SK-N-SH treated with all-trans-retinoic acid at 6 μM for 48 hours (cell line): ENCODE measurements at regions not wholly inside any gene's neighbourhood (a gene's known extent, or its start where the extent isn't known, plus 50 kb on each side); places are given as distances from the start of the nearest gene placed in this dataset.

Source experiments
- ATAC-seq: fragments of 200-7000 bp; cut with Tn5 transposase; 3 replicates; pipeline ENCODE4 v1.9.1; 2020; ENCODE audit warnings: mild to moderate bottlenecking, moderate library complexity
- BACH2 ChIP-seq: fragments of 250-450 bp; sonication (Bioruptor Pico); IDR thresholded peaks from 2 replicates; pipeline ENCODE4 v1.9.0; 2021; ENCODE audit warnings: mild to moderate bottlenecking, borderline replicate concordance
- CSDC2 ChIP-seq: fragments of 250-450 bp; sonication (Bioruptor Pico); IDR thresholded peaks from 2 replicates; pipeline ENCODE4 v1.5.0; 2020; ENCODE audit warnings: mild to moderate bottlenecking, moderate library complexity
- ESRRG ChIP-seq: fragments of 250-450 bp; sonication (Bioruptor Pico); IDR thresholded peaks from 2 replicates; pipeline ENCODE4 v1.6.1; 2021; ENCODE audit warnings: mild to moderate bottlenecking
- ISL1 ChIP-seq: fragments of 250-450 bp; sonication (Bioruptor Pico); IDR thresholded peaks from 2 replicates; pipeline ENCODE4 v2.1.2; 2022; ENCODE audit warnings: mild to moderate bottlenecking, moderate library complexity
- PPARA ChIP-seq: fragments of 250-450 bp; sonication (Bioruptor Pico); IDR thresholded peaks from 2 replicates; pipeline ENCODE4 v1.5.0; 2020; ENCODE audit warnings: mild to moderate bottlenecking, borderline replicate concordance
- RARB ChIP-seq: fragments of 250-450 bp; sonication (Bioruptor Pico); IDR thresholded peaks from 2 replicates; pipeline ENCODE4 v1.8.0; 2021; ENCODE audit warnings: mild to moderate bottlenecking, moderate library complexity
- TCF4 ChIP-seq: fragments of 250-450 bp; sonication (Bioruptor Pico); IDR thresholded peaks from 2 replicates; pipeline ENCODE4 v1.8.0; 2021; ENCODE audit warnings: mild to moderate bottlenecking, moderate library complexity, borderline replicate concordance
- TOX ChIP-seq: fragments of 250-450 bp; sonication (Bioruptor Pico); IDR thresholded peaks from 2 replicates; pipeline ENCODE4 v1.8.0; 2021; ENCODE audit warnings: mild to moderate bottlenecking, moderate library complexity, borderline replicate concordance
- ZC3H10 ChIP-seq: fragments of 250-450 bp; sonication (Bioruptor Pico); IDR thresholded peaks from 2 replicates; pipeline ENCODE4 v1.5.1; 2021; ENCODE audit warnings: mild to moderate bottlenecking, moderate library complexity
- ZFP3 ChIP-seq: fragments of 250-450 bp; sonication (Bioruptor Pico); IDR thresholded peaks from 2 replicates; pipeline ENCODE4 v1.5.0; 2020; ENCODE audit warnings: mild to moderate bottlenecking, moderate library complexity
- ZFP30 ChIP-seq: fragments of 450-650 bp; formaldehyde crosslinking; IDR thresholded peaks from 2 replicates; pipeline ENCODE4 v1.5.0; 2022; ENCODE audit warnings: mild to moderate bottlenecking, moderate library complexity
- ZNF70 ChIP-seq: fragments of 450-650 bp; formaldehyde crosslinking; IDR thresholded peaks from 2 replicates; pipeline ENCODE4 v1.5.0; 2020; ENCODE audit warnings: mild to moderate bottlenecking, moderate library complexity
- ZNF8 ChIP-seq: fragments of 450-650 bp; formaldehyde crosslinking; IDR thresholded peaks from 2 replicates; pipeline ENCODE4 v1.5.0; 2020; ENCODE audit warnings: mild to moderate bottlenecking, moderate library complexity
- TF ChIP-seq, protein P1 (sequence below): fragments of 250-450 bp; sonication (Bioruptor Pico); IDR thresholded peaks from 2 replicates; pipeline ENCODE4 v1.5.0; 2020; ENCODE audit warnings: mild to moderate bottlenecking, moderate library complexity
- TF ChIP-seq, protein P2 (sequence below): fragments of 250-450 bp; sonication (Bioruptor Pico); IDR thresholded peaks from 2 replicates; pipeline ENCODE4 v1.8.0; 2020; ENCODE audit warnings: mild to moderate bottlenecking, moderate library complexity, borderline replicate concordance
- TF ChIP-seq, protein P3 (sequence below): fragments of 250-450 bp; sonication (Bioruptor Pico); IDR thresholded peaks from 2 replicates; pipeline ENCODE4 v1.8.0; 2021; ENCODE audit warnings: low read depth, mild to moderate bottlenecking, moderate library complexity, borderline replicate concordance
- TF ChIP-seq, protein P4 (sequence below): fragments of 250-450 bp; sonication (Bioruptor Pico); IDR thresholded peaks from 2 replicates; pipeline ENCODE4 v1.5.1; 2021; ENCODE audit warnings: mild to moderate bottlenecking, moderate library complexity
- TF ChIP-seq, protein P5 (sequence below): fragments of 250-450 bp; sonication (Bioruptor Pico); IDR thresholded peaks from 2 replicates; pipeline ENCODE4 v1.5.1; 2020; ENCODE audit warnings: low read depth, mild to moderate bottlenecking, moderate library complexity

DNA sequence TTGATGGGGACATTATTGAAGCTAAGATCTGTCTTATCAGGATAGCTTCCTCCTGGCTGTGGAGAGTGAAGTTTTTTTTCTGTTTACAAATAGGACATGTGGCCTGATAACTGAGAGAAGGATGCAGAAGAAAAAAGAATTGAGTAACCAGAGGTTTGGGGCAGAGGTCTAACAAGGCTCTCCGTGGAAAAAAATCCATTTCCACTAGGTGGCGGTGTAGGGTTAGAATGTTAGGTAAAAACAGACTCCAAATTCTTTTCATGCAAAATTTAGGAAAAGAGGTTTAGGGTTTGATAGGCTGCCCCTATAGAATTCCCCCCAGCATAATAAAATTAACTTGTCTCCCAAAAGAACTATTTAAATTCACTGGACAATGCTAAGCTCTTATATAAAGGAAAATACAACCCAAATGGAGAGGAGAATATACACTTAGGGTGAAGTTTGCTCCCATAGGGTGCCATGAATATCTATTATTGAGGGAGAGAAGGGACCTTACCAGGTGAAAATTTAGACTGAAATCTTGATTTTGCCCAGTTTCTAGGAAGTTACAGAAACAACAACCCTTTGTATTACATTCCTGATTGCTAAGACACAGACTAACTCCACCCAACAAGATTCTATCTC lies 1560.4 kb downstream of the OTOL1 start (continued):
- TF ChIP-seq, protein P1, sequence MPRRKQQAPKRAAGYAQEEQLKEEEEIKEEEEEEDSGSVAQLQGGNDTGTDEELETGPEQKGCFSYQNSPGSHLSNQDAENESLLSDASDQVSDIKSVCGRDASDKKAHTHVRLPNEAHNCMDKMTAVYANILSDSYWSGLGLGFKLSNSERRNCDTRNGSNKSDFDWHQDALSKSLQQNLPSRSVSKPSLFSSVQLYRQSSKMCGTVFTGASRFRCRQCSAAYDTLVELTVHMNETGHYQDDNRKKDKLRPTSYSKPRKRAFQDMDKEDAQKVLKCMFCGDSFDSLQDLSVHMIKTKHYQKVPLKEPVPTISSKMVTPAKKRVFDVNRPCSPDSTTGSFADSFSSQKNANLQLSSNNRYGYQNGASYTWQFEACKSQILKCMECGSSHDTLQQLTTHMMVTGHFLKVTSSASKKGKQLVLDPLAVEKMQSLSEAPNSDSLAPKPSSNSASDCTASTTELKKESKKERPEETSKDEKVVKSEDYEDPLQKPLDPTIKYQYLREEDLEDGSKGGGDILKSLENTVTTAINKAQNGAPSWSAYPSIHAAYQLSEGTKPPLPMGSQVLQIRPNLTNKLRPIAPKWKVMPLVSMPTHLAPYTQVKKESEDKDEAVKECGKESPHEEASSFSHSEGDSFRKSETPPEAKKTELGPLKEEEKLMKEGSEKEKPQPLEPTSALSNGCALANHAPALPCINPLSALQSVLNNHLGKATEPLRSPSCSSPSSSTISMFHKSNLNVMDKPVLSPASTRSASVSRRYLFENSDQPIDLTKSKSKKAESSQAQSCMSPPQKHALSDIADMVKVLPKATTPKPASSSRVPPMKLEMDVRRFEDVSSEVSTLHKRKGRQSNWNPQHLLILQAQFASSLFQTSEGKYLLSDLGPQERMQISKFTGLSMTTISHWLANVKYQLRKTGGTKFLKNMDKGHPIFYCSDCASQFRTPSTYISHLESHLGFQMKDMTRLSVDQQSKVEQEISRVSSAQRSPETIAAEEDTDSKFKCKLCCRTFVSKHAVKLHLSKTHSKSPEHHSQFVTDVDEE, result no peak
- TF ChIP-seq CSDC2, result no peak
- no peak for TF ChIP-seq ZNF70
- TF ChIP-seq, protein P2, sequence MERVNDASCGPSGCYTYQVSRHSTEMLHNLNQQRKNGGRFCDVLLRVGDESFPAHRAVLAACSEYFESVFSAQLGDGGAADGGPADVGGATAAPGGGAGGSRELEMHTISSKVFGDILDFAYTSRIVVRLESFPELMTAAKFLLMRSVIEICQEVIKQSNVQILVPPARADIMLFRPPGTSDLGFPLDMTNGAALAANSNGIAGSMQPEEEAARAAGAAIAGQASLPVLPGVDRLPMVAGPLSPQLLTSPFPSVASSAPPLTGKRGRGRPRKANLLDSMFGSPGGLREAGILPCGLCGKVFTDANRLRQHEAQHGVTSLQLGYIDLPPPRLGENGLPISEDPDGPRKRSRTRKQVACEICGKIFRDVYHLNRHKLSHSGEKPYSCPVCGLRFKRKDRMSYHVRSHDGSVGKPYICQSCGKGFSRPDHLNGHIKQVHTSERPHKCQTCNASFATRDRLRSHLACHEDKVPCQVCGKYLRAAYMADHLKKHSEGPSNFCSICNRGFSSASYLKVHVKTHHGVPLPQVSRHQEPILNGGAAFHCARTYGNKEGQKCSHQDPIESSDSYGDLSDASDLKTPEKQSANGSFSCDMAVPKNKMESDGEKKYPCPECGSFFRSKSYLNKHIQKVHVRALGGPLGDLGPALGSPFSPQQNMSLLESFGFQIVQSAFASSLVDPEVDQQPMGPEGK (CRISPR knock-in tag), result no peak
- TF ChIP-seq ZFP30, result no peak
- no peak for TF ChIP-seq TCF4 (CRISPR knock-in tag)
- no peak for TF ChIP-seq RARB (CRISPR knock-in tag)
- no peak for TF ChIP-seq ZFP3 (CRISPR knock-in tag)
- no peak for TF ChIP-seq PPARA (CRISPR knock-in tag)
- TF ChIP-seq, protein P3, sequence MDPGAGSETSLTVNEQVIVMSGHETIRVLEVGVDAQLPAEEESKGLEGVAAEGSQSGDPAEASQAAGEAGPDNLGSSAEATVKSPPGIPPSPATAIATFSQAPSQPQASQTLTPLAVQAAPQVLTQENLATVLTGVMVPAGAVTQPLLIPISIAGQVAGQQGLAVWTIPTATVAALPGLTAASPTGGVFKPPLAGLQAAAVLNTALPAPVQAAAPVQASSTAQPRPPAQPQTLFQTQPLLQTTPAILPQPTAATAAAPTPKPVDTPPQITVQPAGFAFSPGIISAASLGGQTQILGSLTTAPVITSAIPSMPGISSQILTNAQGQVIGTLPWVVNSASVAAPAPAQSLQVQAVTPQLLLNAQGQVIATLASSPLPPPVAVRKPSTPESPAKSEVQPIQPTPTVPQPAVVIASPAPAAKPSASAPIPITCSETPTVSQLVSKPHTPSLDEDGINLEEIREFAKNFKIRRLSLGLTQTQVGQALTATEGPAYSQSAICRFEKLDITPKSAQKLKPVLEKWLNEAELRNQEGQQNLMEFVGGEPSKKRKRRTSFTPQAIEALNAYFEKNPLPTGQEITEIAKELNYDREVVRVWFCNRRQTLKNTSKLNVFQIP (CRISPR knock-in tag), result no peak

DNA sequence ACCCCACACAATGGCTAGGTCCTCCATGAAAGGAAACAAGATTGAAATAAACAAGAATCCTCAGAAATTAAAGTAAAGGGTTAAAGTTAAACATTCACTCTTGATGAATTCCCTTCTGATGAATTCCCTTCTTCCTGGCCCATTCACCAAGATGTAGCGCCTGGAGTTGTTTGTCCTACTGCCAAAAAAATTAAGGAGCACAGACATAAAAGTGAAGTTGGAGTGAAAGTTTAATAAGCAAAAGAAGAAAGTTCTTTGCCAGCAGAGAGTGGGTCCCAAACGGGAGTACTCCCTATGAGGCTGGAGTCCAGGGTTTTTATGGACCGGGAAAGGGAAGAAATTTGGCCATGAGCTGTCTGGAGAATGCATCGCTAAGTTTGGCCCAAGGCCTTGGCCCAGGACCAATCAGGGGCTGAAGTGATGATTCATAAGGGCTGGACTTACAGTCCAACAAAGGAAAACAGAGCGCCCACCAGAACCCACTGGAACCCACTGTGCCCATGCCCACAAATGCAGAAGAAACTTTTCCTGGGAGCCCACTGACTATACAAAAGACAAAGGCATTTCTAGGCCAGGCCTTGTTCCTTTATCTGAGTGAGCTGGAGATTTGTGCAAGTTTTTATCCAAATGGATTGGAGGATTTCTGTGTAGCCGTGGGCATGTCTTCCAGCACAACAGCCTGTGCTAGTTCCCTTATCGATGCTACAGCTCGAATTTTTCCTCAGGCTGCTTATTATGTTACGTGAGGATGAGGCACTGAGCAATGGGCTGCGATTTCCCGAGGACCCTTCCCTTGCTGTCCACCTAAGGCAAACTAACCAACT lies 1561.6 kb downstream of the OTOL1 start:
- TF ChIP-seq, protein P4, sequence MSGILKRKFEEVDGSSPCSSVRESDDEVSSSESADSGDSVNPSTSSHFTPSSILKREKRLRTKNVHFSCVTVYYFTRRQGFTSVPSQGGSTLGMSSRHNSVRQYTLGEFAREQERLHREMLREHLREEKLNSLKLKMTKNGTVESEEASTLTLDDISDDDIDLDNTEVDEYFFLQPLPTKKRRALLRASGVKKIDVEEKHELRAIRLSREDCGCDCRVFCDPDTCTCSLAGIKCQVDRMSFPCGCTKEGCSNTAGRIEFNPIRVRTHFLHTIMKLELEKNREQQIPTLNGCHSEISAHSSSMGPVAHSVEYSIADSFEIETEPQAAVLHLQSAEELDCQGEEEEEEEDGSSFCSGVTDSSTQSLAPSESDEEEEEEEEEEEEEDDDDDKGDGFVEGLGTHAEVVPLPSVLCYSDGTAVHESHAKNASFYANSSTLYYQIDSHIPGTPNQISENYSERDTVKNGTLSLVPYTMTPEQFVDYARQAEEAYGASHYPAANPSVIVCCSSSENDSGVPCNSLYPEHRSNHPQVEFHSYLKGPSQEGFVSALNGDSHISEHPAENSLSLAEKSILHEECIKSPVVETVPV (CRISPR knock-in tag), result no peak
- TF ChIP-seq BACH2 (CRISPR knock-in tag), result no peak
- no peak for TF ChIP-seq ZC3H10 (CRISPR knock-in tag)
- TF ChIP-seq CSDC2, result no peak
- TF ChIP-seq, protein P5, sequence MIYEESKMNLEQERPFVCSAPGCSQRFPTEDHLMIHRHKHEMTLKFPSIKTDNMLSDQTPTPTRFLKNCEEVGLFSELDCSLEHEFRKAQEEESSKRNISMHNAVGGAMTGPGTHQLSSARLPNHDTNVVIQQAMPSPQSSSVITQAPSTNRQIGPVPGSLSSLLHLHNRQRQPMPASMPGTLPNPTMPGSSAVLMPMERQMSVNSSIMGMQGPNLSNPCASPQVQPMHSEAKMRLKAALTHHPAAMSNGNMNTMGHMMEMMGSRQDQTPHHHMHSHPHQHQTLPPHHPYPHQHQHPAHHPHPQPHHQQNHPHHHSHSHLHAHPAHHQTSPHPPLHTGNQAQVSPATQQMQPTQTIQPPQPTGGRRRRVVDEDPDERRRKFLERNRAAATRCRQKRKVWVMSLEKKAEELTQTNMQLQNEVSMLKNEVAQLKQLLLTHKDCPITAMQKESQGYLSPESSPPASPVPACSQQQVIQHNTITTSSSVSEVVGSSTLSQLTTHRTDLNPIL, result no peak
- TF ChIP-seq TOX (CRISPR knock-in tag), result no peak
- no peak for ATAC-seq

DNA sequence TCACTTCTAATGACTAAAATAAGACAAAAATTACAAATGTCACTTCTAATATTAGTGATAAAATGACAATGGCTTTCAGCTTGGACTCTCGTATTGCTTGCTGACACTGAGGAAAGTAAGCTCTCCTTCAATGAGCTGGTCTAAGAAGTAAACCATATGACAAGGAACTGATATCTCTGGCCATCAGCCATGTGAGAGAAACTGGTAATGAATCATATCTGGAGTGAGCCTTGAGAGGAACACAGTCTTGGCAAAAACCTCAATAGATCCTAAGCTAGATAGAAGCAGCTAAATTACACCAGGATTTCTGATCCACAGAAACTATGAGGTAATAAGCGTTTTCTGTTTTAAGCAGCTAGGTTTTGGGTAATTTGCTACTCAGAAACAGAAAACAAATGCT lies 1575.1 kb downstream of the OTOL1 start:
- ATAC-seq, result peak; percentile 98
- TF ChIP-seq, protein P5, result no peak
- TF ChIP-seq ESRRG (CRISPR knock-in tag) (no peak), ZFP30 (no peak), ISL1 (CRISPR knock-in tag) (peak; percentile 91), ZFP3 (CRISPR knock-in tag) (no peak), TCF4 (CRISPR knock-in tag) (no peak), CSDC2 (no peak), TOX (CRISPR knock-in tag) (peak; percentile 8; the same call in 1 of the 2 replicates), BACH2 (CRISPR knock-in tag) (no peak), ZNF8 (CRISPR knock-in tag) (no peak), ZC3H10 (CRISPR knock-in tag) (peak; percentile 56; the same call in 1 of the 2 replicates)
- TF ChIP-seq, protein P3 (CRISPR knock-in tag), result no peak
- TF ChIP-seq, protein P4 (CRISPR knock-in tag), result no peak
- TF ChIP-seq, protein P2 (CRISPR knock-in tag), result 0 out of 2 replicates have a peak, but pooled peaks have one; percentile 20
